ENCODE measurements at regions not wholly inside any gene's neighbourhood (a gene's known extent, or its start where the extent isn't known, plus 50 kb on each side); places are given as distances from the start of the nearest gene placed in this dataset.

- TF ChIP-seq POLR2A (IDR thresholded peaks at IDR 0.05) (no peak), CTCF (IDR thresholded peaks at IDR 0.05) (no peak)
These were observed 565.2 kb downstream of the CDK5RAP2 start for GRCh38 chr9:120014796-120015195.

All from uterus (tissue), 2 donors.